Fibroblast of the aortic adventitia (primary cell): ENCODE measurements at regions not wholly inside any gene's neighbourhood (a gene's known extent, or its start where the extent isn't known, plus 50 kb on each side); places are given as distances from the start of the nearest gene placed in this dataset.

Experiments
- DNase-seq: peaks from one replicate; pipeline ENCODE4 v3.0.0-alpha.2; 2010; ENCODE audit warnings: low read depth
- H3K4me3 ChIP-seq: 2 replicates; pipeline ENCODE4 v1.5.1; 2011; ENCODE audit warnings: low read depth, mild to moderate bottlenecking, control low read depth, low read length, moderate library complexity
- CTCF ChIP-seq: IDR thresholded peaks from 2 replicates; pipeline ENCODE4 v1.5.1; 2011; ENCODE audit warnings: mild to moderate bottlenecking, low read length, control low read depth, inconsistent platforms; ENCODE audit not compliant: insufficient read depth

DNA sequence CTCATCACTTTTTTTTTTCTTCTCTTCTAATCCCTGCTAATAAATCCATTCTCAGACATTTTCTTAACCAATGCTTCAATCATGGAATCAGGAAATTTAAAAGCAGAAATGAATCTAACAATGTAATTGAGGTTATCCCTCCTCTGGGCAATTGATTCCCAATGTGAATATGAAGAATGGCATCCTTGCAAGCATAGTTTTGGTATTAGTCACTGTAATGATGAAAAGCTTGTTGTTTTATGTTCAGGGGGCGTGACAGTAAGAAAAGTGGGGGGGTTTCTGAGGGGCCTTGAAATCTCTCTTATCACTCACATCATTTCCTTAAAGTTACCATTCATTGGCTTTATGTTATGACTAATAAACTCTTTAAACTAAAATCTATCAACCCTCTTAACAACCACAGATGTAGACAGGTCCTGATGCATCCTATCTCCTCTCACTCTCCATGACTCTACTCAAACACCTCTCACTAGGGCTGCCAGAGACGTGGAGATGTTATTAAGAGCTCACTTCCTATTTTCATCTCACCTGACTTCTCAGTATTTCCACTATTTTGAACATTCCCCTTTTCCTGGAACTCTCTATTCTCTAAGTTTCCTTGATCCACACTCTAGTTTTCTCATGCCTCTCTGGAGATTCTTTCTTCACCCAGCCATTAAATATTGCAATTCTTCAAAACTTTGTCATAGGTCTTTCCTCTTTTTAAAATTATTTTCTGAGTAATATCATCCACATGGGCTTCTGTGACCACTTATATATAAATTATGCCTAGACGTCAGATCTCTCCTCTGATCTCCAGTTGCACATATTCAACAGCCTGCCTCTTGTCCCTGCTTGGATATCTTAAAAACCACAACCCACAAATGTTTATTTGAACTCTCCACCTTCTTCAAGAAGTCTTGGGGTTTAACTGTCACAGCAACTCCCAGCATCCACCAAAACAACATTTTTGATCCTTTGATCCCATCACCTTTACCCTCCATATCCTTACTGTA is 332.9 kb downstream of the CDH2 start:
- no peak for TF ChIP-seq CTCF
- H3K4me3 ChIP-seq: no peak overlapping the region
- DNase-seq: peak; percentile 66

DNA sequence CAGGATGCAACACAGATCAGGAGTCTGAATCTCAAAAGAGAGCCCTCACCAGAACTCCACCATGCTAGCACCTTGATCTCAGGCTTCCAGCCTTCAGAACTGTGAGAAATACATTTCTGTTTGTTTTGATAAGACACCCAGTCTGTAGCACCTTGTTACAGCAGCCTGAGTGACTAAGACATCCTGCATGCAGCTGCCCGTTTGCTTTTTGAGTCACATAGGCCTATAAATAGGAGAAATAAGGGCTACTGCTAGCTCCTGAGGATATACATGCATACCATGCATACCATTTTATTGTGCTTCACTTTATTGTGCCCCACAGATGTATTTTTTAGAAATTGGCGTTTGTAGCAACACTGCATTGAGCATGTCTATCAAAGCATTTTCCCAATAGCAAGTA is 337.8 kb downstream of the CDH2 start:
- peak; percentile 70 for DNase-seq
- H3K4me3 ChIP-seq: no peak overlapping the region
- TF ChIP-seq CTCF: no peak

GRCh38 chr18:27838225-27838624 is 338.7 kb downstream of the CDH2 start:
- H3K4me3 ChIP-seq: no peak overlapping the region
- TF ChIP-seq CTCF: no peak
- DNase-seq: no peak

- no peak for TF ChIP-seq CTCF
- DNase-seq: no peak
- no peak overlapping the region for H3K4me3 ChIP-seq
These were observed 350.8 kb downstream of the CDH2 start for GRCh38 chr18:27826101-27826500.

DNA sequence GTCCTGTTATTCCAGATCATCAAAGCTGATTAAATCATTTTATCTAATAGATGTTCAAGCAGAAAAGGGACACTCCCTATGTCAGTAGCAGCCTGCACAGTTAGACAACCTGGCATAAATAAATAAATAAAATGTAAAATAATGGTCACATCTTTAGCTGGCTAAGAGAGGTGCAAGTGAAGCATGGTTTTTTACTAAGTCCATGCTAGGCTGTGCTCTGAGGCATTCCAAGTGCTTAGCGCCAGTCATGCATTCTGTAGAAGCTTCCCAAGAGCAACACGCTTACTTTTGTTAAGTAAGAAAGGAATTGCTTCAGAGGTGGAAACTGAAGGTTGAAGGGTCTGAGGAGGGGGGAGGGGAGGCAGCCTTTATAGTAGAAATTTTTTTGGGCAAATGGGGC is 351.2 kb downstream of the CDH2 start:
- no peak for TF ChIP-seq CTCF
- H3K4me3 ChIP-seq: no peak overlapping the region
- no peak for DNase-seq

DNA sequence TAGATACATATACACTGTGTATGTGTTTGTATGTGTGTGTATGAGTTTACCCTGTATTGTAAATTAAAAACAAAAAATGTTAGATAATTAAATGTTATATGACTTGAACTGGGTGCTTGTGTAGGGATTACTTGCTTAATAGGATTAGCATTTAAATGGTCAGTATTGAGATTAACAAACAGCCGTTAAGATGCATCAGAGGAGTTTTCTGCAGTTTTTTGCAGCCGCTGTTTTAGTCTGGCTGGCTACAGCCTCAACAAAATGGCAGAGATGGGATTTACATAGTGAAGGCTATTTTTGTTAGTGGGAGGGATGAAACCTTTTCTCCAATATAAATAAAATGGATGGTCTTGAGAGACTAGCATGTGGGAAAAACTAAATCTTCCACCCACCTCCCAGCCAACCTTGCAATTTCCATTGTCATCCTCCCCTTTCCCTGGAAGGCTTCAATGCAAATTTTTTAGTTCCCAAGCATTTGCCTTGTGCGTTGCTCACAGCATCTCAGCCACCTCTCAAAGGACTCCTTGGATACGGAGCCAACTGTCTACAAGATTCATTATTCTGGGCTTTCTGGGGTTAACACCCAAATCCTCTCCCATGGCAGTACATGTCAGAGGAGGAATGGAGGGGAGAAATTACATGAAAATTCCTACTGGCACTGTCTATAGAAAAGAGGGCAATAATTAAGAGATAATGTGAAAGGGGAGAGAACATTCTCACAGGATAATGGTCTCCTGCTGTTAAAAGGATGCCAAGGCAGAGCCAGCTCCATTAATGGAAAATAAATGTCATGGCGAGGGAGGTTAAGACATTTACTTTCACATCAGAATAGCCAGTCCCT is 351.9 kb downstream of the CDH2 start:
- TF ChIP-seq CTCF: no peak
- no peak for DNase-seq

More for the DNA sequence above, 351.9 kb downstream of the CDH2 start:
- H3K4me3 ChIP-seq: no peak overlapping the region
